GM23338 (cell line): ENCODE measurements at regions not wholly inside any gene's neighbourhood (a gene's known extent, or its start where the extent isn't known, plus 50 kb on each side); places are given as distances from the start of the nearest gene placed in this dataset.
A peak's percentile ranks its signal among the peaks of the same experiment; 100 is the strongest.

Experiments
- ATAC-seq: fragments of 200-7000 bp; cut with Tn5 transposase; 3 replicates; pipeline ENCODE4 v1.9.1; 2020
- DNase-seq: peaks from one replicate; pipeline ENCODE4 v3.0.0-alpha.2; 2015; ENCODE audit warnings: low spot score
- H2AFZ ChIP-seq: fragments of 200-600 bp; sonication (generic); 2 replicates; pipeline ENCODE4 v1.8.0; 2016; ENCODE audit warnings: antibody characterized with exemption, mild to moderate bottlenecking, moderate library complexity
- H3F3A ChIP-seq: fragments of 200-600 bp; sonication (generic); replicated peaks from 2 replicates; pipeline ENCODE4 v1.8.0; 2017; ENCODE audit warnings: antibody characterized with exemption, mixed run types, low read depth
- H3K27ac ChIP-seq: fragments of 200-600 bp; sonication (generic); 2 replicates; pipeline ENCODE4 v1.6.1; 2016; ENCODE audit warnings: low read depth
- H3K27me3 ChIP-seq: fragments of 200-600 bp; sonication (generic); 2 replicates; pipeline ENCODE4 v1.8.0; 2016; ENCODE audit warnings: mild to moderate bottlenecking, mixed run types, moderate library complexity; ENCODE audit not compliant: insufficient read depth
- H3K36me3 ChIP-seq: fragments of 200-600 bp; sonication (generic); 2 replicates; pipeline ENCODE4 v1.8.0; 2016; ENCODE audit warnings: mild to moderate bottlenecking; ENCODE audit not compliant: insufficient read depth
- H3K4me1 ChIP-seq: fragments of 200-600 bp; sonication (generic); 2 replicates; pipeline ENCODE4 v1.8.0; 2016; ENCODE audit warnings: mild to moderate bottlenecking, moderate library complexity; ENCODE audit not compliant: insufficient read depth
- H3K4me2 ChIP-seq: fragments of 200-600 bp; sonication (generic); 2 replicates; pipeline ENCODE4 v1.7.1; 2017; ENCODE audit warnings: mixed run types
- H3K4me3 ChIP-seq: fragments of 200-600 bp; sonication (generic); 2 replicates; pipeline ENCODE4 v1.6.1; 2016; ENCODE audit warnings: mixed run types
- H3K79me2 ChIP-seq: fragments of 200-600 bp; sonication (generic); replicated peaks from 2 replicates; pipeline ENCODE4 v1.8.0; 2017; ENCODE audit warnings: mild to moderate bottlenecking; ENCODE audit not compliant: insufficient read depth
- H3K9me2 ChIP-seq: fragments of 200-600 bp; sonication (generic); 2 replicates; pipeline ENCODE4 v1.8.0; 2017; ENCODE audit not compliant: insufficient read depth
- H4K20me1 ChIP-seq: fragments of 200-600 bp; sonication (generic); replicated peaks from 2 replicates; pipeline ENCODE4 v1.8.0; 2017; ENCODE audit warnings: mild to moderate bottlenecking; ENCODE audit not compliant: insufficient read depth
- H3K27ac Mint-ChIP-seq: 2 replicates; pipeline ENCODE4 v1.8.0; 2020; ENCODE audit warnings: inconsistent platforms, mild to moderate bottlenecking, moderate library complexity, mixed read lengths
- H3K27me3 Mint-ChIP-seq: 3 replicates; pipeline ENCODE4 v1.8.0; 2022; ENCODE audit warnings: low read depth, mild to moderate bottlenecking, moderate library complexity, mixed read lengths, inconsistent platforms; ENCODE audit not compliant: insufficient read depth, poor library complexity
- H3K36me3 Mint-ChIP-seq: 3 replicates; pipeline ENCODE4 v1.8.0; 2021; ENCODE audit warnings: low read depth, mild to moderate bottlenecking, inconsistent platforms, moderate library complexity, mixed read lengths
- H3K4me1 Mint-ChIP-seq: 3 replicates; pipeline ENCODE4 v1.8.0; 2020; ENCODE audit warnings: mild to moderate bottlenecking, inconsistent platforms, mixed read lengths
- H3K4me3 Mint-ChIP-seq: 3 replicates; pipeline ENCODE4 v1.8.0; 2021; ENCODE audit warnings: moderate library complexity, mild to moderate bottlenecking, inconsistent platforms, mixed read lengths
- H3K9me3 Mint-ChIP-seq: 3 replicates; pipeline ENCODE4 v1.8.0; 2020; ENCODE audit warnings: moderate library complexity, mild to moderate bottlenecking, inconsistent platforms, mixed read lengths
- EZH2phosphoT487 ChIP-seq: fragments of 200-600 bp; sonication (generic); IDR thresholded peaks from one replicate; pipeline ENCODE4 v1.8.1; 2018; ENCODE audit warnings: antibody characterized with exemption; ENCODE audit not compliant: unreplicated experiment
- JUNB ChIP-seq: IDR thresholded peaks from one replicate; pipeline ENCODE4 v1.6.1; 2016; ENCODE audit warnings: antibody characterized with exemption; ENCODE audit not compliant: unreplicated experiment
- NANOG ChIP-seq: IDR thresholded peaks from 2 replicates; pipeline ENCODE4 v1.6.1; 2016; ENCODE audit warnings: antibody characterized with exemption, borderline replicate concordance
- POLR2AphosphoS5 ChIP-seq: IDR thresholded peaks from 2 replicates; pipeline ENCODE4 v1.6.1; 2016; ENCODE audit warnings: antibody characterized with exemption, low read depth
- ZNF331 ChIP-seq: fragments of 250-450 bp; sonication (Bioruptor Pico); IDR thresholded peaks from 2 replicates; pipeline ENCODE4 v1.5.0; 2020; ENCODE audit warnings: low read depth, mild to moderate bottlenecking, moderate library complexity
- TF ChIP-seq, protein P1 (sequence below): IDR thresholded peaks from one replicate; pipeline ENCODE4 v1.6.1; 2018; ENCODE audit warnings: antibody characterized with exemption; ENCODE audit not compliant: unreplicated experiment
- TF ChIP-seq, protein P2 (sequence below), 2 experiments: fragments of 200-600 bp in 1 of 2; sonication (generic) in 1 of 2; conservative IDR thresholded peaks; 2 replicates each; pipeline versions ENCODE4 v1.5.1 to v1.6.1; 2016 to 2017; ENCODE audit warnings: antibody characterized with exemption in 2 of 2, low read depth in 2 of 2, mild to moderate bottlenecking in 2 of 2, moderate library complexity in 1 of 2

DNA sequence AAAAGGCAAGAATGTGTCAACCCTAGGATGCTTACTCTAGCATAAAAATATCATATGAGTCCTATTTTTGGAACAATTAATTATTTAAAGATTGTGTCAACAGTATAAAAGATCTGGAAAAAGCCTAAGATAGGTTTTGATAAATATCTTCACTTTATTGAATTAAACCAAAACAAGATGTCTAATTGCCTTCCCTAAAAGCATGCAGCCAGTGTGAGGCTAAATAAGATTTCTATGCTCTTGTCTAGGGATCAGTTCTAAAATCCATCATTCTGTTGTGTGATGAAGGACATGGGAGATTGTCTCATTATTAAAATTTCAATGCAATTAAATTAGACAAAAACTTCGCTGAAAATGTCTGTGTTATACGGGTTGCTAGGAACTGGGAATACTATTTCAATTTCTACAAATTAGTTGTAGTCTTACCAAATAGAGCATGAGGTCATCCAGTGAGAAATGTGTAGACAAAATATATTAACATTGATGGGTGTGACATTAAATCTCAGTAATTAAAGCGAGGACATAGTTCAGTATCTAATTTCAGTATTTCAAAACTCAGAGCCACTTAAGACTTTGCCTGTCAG lies 535.6 kb upstream of the FSIP2 start:
- Mint-ChIP-seq H3K4me3 (no peak overlapping the region), H3K27ac (no peak overlapping the region), H3K4me1 (no peaks in the 10 kb centered on the region), H3K36me3 (no peaks in the 10 kb centered on the region), H3K9me3 (no peaks in the 10 kb centered on the region), H3K27me3 (no peaks in the 10 kb centered on the region)
- no peak for ATAC-seq
- Histone ChIP-seq H3K27me3 (no peaks in the 10 kb centered on the region), H3F3A (no peaks in the 10 kb centered on the region), H3K27ac (no peak overlapping the region), H3K4me2 (no peak overlapping the region), H3K79me2 (no peaks in the 10 kb centered on the region), H4K20me1 (no peaks in the 10 kb centered on the region), H3K36me3 (no peaks in the 10 kb centered on the region), H3K9me2 (no peaks in the 10 kb centered on the region), H3K4me3 (no peak overlapping the region), H3K4me1 (no peaks in the 10 kb centered on the region), H2AFZ (no peak overlapping the region)
- TF ChIP-seq EZH2phosphoT487 (no peak), POLR2AphosphoS5 (no peak), JUNB (no peak), ZNF331 (CRISPR knock-in tag) (no peak)
- TF ChIP-seq, protein P1, sequence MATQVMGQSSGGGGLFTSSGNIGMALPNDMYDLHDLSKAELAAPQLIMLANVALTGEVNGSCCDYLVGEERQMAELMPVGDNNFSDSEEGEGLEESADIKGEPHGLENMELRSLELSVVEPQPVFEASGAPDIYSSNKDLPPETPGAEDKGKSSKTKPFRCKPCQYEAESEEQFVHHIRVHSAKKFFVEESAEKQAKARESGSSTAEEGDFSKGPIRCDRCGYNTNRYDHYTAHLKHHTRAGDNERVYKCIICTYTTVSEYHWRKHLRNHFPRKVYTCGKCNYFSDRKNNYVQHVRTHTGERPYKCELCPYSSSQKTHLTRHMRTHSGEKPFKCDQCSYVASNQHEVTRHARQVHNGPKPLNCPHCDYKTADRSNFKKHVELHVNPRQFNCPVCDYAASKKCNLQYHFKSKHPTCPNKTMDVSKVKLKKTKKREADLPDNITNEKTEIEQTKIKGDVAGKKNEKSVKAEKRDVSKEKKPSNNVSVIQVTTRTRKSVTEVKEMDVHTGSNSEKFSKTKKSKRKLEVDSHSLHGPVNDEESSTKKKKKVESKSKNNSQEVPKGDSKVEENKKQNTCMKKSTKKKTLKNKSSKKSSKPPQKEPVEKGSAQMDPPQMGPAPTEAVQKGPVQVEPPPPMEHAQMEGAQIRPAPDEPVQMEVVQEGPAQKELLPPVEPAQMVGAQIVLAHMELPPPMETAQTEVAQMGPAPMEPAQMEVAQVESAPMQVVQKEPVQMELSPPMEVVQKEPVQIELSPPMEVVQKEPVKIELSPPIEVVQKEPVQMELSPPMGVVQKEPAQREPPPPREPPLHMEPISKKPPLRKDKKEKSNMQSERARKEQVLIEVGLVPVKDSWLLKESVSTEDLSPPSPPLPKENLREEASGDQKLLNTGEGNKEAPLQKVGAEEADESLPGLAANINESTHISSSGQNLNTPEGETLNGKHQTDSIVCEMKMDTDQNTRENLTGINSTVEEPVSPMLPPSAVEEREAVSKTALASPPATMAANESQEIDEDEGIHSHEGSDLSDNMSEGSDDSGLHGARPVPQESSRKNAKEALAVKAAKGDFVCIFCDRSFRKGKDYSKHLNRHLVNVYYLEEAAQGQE: no peak
- DNase-seq: no peak

DNA sequence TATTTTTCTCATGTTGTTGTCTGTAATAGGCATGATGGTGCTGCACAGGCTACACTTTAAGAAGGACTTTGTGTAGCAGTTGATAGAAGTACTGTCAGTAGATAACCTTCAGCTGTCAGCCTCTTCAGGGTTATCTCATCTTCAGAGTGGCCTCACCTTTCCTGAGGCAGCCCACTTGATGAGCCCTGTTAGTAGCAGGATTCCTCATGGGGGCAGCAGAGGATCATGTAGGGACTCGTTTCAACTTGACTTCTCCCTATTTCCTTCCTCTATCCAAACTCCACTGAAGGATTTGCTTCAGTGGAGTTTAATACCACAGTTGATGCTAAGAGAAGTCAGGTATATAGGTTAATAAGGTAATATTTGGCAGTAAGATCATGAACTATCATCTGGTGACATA lies 530.3 kb upstream of the FSIP2 start:
- H3K27ac ChIP-seq: no peak overlapping the region
- ATAC-seq (peak; percentile 97), DNase-seq (peak; percentile 83)
- TF ChIP-seq, protein P1: no peak
- TF ChIP-seq NANOG (no peak), JUNB (no peak)
- TF ChIP-seq, protein P2, sequence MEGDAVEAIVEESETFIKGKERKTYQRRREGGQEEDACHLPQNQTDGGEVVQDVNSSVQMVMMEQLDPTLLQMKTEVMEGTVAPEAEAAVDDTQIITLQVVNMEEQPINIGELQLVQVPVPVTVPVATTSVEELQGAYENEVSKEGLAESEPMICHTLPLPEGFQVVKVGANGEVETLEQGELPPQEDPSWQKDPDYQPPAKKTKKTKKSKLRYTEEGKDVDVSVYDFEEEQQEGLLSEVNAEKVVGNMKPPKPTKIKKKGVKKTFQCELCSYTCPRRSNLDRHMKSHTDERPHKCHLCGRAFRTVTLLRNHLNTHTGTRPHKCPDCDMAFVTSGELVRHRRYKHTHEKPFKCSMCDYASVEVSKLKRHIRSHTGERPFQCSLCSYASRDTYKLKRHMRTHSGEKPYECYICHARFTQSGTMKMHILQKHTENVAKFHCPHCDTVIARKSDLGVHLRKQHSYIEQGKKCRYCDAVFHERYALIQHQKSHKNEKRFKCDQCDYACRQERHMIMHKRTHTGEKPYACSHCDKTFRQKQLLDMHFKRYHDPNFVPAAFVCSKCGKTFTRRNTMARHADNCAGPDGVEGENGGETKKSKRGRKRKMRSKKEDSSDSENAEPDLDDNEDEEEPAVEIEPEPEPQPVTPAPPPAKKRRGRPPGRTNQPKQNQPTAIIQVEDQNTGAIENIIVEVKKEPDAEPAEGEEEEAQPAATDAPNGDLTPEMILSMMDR (conservative IDR thresholded peaks at IDR 0.05; ENCODE audit: low read depth in 2 of 2): peak; percentile 78 to 98
- H4K20me1 ChIP-seq: no peaks in the 10 kb centered on the region
- Mint-ChIP-seq H3K36me3 (no peaks in the 10 kb centered on the region), H3K27ac (no peak overlapping the region), H3K27me3 (no peaks in the 10 kb centered on the region), H3K9me3 (no peaks in the 10 kb centered on the region), H3K4me1 (no peaks in the 10 kb centered on the region), H3K4me3 (no peak overlapping the region)
- H3K27me3 ChIP-seq: no peaks in the 10 kb centered on the region
- no peaks in the 10 kb centered on the region for H3F3A ChIP-seq
- no peaks in the 10 kb centered on the region for H3K79me2 ChIP-seq
- no peaks in the 10 kb centered on the region for H3K4me1 ChIP-seq
- H3K4me2 ChIP-seq: no peak overlapping the region
- H3K36me3 ChIP-seq: no peaks in the 10 kb centered on the region
- no peak overlapping the region for H2AFZ ChIP-seq
- H3K9me2 ChIP-seq: no peaks in the 10 kb centered on the region
- H3K4me3 ChIP-seq: no peak overlapping the region
